HG02840 (cell line): ENCODE measurements at regions not wholly inside any gene's neighbourhood (a gene's known extent, or its start where the extent isn't known, plus 50 kb on each side); places are given as distances from the start of the nearest gene placed in this dataset.

Experiments
- ATAC-seq: cut with Tn5 transposase; IDR thresholded peaks from one replicate; pipeline ENCODE4 v1.9.1; 2021; ENCODE audit warnings: mild to moderate bottlenecking, moderate library complexity, moderate number of reproducible peaks; ENCODE audit not compliant: unreplicated experiment, low FRiP score

DNA sequence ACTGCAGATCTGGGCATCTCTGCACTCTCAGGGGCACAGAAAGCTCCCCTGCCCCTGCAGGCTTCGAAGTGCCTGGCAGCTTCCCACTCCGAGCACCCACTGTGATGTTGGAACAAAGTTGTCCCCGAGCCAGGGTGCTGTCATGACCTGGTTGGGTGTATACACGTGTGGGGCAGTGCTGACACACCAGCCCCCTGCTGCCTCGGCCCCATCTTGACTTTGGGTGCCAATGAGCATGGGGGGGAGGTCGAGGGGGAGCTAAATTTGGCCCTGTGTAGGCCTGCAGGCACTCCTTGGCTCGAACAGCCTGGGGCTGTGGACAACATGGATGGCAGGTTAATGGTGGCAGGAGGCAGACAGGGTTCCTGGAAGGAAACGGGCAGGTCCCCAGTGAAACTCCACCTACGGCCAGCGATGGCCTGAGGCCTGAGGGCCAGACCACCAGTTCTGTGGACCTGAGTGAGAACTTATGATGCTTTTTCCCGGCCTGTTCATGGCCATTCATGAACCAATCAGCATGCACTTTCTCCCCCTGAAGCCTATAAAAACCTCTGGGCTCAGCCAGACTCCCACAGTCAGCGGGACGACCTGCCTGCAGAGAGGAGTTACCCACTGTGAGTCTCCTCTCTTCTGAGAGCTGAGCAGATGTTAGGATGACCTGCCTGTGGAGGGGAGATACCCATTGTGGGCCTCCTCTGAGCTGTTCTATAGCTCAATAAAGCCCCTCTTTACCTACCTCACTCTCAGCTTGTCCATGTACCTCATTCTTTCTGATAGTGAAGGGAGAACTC is 1029.1 kb upstream of the GBE1 start:
- ATAC-seq = no peak

DNA sequence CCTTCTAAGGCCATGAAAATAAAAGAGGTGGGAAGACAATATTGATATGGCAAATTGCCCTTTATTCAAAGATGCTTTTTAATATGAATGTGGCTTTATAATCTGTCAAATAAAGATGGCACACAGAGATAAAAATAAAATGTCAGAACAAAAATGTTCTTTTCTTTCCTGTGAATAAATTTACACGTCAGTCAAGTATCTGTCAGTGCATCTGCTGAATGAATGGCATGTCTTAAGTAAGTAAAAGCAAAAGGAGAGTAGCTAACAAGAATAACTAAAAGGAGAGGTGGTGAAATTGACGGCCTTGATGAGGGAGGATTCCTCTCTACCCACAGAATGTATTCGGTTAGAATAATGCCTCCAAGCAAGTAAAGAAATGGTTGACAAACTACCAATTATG is 1021.7 kb upstream of the GBE1 start:
- ATAC-seq = no peak

DNA sequence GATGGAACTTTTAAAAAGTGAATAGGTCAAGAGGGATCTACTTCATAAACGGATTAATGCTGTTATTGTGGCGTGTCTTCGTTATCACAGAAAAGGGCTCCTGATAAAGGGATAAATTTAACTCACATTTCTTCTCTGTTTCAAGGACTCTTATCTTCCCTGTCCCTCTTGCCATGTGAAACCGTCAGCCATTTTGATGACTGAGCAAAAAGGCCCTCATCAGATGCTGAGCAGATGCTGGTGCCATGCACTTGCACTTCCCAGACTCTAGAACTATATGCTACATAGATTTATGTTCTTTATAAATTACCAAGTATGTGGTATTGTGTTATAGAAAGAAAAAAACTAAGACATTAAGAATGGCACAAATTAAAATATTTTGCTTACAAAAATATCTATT is 1011.8 kb upstream of the GBE1 start:
- ATAC-seq = no peak

DNA sequence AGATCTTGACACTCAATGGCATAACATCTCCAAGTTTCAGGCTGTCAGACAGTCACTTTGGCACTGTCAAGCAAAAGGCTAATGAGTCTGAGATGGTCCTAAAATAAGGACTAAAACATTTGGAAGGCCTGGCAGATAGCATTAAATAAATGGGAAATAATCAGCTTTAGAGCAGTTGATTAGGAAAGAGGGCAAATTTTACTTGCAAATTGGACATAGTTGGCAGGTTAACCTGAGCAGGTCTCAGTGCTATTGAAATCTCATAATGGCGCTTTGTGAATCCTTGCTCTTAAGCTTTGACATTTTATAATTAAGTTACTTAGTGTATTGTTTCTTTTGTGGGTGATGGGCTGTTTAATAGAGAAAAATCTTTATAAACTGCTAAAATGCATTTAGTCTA is 1003.1 kb upstream of the GBE1 start:
- no peak for ATAC-seq

DNA sequence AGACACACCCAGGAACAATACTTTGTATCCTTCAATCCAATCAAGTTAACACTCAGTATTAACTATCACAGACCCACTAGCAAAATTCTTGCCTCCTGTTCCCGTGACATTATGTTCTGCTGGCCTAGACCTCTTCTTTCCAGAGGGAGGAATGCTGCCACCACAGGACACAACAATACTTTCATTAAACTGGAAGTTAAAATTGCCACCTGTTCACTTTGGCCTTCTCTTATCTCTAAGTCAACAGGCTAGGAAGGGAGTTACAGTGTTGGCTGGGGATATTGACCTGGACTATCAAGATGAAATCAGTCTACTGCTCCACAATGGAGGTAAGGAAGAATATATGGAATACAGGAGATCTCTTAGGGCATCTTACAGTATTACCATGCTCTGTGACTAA is 1000.4 kb upstream of the GBE1 start:
- no peak for ATAC-seq

DNA sequence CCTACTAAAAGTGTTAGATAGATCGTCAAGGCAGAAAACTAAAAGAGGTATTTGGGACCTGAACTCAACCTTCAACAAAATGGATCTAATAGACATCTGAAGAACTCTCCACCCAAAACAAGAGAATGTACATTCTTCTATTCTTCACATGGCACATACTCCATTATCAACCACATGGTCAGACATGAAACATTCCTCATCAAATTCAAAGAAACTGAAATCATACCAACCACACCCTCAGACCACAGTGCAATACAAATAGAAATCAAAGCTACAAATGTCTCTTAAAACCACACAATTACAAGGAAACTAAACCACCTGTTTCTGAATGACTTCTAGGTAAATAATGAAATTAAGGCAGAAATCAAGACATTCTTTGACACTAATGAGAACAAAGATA is 984.1 kb upstream of the GBE1 start:
- ATAC-seq = no peak

DNA sequence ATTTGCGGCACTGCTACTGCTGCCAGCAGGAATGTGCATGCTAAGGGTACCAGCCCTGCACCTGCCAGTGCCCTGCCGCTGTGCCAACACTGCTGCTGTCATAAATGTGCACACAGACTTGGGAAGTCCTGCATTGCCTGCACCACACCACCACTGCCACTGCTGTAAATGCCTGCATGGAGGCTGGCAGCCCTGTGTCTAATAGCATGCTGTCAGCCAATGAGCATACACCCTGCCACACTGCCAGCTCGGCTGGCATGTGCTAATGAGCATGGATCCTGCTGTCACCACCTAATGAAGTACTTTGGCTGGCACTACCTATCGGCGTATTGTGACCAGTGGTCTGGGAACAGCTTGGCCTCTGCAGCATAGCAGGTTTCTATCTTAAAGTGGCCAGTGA is 981.8 kb upstream of the GBE1 start:
- ATAC-seq = no peak

DNA sequence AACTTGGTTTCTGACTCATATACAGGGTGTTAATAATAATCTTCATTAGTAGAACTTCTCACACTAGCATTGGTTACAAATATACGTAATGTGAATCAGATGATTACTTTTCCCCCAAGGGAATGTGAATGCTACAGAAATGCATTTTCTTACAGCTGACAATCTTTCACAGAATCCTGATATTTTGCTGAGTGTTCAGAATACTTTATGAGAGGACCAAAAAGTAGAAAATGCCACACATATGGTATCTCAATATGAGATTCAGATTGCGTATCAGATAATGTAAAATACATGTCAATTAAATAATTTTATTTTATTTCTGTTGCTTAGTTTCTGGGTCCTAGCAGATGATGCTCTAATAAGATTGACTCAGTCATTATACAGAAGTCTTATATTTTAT is 979.9 kb upstream of the GBE1 start:
- ATAC-seq = no peak

DNA sequence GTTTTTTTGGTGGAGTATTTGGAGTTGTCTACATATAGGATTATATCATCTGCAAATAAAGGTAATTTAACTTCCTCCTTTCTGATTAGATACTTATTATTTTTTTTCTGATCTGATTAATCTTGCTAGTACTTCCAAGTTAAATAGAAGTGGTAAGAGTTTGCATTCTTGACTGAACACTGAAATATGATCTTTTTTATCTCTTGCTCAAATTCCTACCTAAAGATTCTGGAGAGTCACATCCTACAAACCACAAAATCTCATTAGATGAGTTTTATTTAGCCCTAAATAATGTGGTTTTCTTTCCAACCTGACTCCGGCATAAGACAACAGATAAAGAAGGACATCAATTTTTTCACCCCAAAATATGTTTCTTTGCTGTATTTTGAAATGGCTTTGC is 977.9 kb upstream of the GBE1 start:
- ATAC-seq = no peak

DNA sequence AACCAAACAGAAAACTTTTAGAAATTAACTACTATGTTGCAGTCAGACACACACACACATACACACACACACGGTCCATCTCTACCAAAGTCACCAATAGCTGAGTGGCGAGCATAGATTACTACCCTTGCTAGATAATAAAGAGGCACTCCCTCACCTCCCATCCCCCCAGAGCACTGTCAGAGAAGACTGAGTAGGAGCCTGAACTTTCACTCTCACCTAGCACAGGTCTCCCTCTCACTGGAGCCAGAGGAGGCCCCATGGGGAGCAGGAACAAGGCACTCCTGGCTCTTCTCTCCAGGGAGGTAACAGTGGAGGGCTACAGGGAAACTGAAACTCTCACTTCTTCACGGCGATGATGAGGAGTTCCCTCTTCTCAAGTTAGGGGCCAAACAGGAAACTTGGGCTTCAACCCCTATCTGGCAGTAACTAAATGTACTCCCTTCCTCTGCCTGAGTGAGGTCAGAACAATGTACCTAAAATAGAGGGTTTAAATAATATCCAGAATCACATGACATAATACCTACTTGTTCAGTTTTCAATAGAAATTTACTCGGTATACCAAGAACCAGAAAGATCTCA is 975.3 kb upstream of the GBE1 start:
- no peak for ATAC-seq

DNA sequence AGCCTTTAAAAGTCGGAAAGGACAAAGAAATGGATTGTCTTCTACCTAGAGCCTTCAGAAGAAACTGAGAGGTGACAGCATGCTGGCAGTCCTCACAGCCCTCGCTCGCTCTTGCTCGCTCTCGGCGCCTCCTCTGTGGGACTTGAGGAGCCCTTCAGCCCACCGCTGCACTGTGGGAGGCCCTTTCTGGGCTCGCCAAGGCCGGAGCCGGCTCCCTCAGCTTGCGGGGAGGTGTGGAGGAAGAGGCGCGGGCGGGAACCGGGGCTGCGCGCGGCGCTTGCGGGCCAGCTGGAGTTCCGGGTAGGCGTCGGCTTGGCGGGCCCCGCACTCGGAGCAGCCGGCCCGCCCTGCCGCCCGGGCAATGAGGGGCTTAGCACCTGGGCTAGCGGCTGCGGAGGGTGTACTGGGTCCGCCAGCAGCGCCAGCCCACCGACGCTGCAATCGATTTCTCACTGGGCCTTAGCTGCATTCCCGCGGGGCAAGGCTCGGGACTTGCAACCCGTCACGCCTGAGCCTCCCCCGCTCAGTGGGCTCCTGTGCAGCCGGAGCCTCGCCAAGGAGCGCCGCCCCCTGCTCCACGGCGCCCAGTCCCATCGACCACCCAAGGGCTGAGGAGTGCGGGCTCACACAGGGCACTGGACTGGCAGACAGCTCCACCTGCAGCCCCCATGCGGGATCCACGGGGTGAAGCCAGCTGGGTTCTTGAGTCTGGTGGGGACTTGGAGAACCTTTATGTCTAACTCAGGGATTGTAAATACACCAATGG is 953.8 kb upstream of the GBE1 start:
- ATAC-seq = no peak

DNA sequence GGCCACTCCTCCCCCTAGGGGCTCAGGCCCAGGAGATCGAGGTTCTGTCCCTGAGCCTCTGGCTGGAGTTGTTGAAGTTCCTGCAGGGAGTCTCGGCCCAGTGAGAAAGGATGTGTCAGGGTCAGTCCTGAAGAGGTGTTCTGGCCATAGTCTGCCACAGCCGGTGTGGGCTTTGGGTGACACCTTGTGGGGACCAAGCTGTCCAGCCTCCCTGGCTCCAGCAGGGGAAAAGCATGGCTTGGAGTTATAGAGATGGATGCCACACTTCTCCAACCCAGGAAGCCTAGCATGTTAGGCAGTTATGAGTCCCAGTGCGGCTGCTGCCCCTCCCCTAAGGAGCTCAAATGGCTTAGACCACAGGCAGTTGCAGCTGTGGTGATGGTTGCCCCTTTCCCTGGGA is 945.6 kb upstream of the GBE1 start:
- ATAC-seq = no peak

DNA sequence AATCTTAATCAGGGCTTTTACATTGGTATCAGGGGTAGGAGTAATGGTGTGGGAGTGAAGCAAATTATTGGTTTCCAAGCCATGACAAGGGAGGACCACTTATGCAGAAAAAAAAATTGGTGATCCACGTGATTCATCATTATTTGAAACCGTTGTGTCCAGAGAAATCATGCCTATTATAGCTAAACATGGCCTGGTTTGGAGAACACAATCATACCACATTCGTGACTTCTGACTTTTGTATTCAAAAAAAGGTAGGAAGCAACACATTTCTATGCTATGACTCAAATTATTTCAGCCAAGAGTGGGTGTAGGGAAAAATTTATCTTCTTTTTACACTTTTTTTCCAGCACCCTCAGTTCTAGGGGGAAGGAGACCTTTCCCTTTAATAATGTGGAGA is 924.3 kb upstream of the GBE1 start:
- no peak for ATAC-seq

DNA sequence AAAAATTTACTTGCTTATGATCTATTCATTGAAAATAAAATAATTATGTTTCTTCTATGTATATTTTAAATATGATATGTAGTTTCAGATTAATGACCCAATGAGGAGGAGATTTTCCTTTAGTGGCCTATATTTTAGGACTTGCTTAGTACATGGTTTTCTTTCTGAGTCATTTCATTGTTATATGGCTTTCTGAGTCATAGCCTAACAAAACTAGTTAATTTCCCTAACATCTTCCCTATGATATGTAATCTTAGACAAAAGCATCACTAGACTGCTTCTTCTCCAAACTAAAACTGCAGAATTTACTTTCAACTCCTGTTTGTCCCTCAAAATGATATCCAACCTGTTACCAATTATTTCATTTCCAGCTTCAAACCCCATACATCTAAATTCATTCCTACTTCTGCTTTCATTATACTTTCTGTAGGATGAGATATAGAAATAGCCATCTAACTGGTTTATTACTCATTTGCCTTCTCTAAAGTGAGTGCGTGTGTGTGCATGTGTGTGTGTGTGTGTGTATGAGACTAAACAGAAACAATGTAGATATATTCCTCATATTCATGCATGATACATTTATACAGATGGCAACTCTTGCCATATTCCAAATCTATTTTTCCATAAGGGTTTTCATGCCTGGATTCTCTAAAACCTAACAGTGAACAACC is 915.0 kb upstream of the GBE1 start:
- no peak for ATAC-seq

DNA sequence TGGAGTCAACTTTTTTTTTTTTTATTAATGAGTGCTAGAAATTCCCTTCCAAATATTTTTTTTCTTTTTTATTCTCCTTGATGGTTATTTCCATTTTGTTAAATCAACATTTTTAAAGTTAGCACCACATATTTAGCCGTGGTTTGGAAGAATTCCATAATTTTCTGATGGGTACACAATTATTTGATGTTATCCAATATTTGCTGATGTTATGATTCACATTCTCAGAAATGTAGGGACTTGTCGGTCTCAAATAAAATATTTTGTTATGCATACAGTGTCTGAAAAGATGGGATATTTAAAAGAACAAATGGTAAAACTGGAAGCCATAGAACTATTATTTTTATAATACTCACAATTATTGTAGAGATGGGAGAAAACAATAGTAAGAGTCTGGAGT is 911.5 kb upstream of the GBE1 start:
- ATAC-seq = no peak

DNA sequence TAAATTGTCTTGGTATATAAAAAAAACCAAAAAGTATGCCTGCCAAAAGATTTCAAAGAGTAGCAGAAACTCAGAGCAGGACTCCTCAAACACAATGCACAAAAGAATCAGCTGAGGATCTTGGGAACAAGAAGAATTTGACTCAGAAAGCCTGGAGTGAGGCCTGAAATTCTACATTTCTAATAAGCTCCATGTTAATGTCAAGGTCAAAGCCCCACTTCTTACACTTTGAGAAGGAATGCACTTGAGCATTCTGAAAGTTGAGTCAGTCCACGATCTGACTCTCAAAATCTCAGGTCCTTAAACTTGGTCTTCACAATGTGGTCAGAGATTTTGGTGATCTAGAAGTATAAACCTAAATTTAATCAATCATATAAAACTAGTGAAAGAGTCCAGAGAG is 910.0 kb upstream of the GBE1 start:
- ATAC-seq = no peak

DNA sequence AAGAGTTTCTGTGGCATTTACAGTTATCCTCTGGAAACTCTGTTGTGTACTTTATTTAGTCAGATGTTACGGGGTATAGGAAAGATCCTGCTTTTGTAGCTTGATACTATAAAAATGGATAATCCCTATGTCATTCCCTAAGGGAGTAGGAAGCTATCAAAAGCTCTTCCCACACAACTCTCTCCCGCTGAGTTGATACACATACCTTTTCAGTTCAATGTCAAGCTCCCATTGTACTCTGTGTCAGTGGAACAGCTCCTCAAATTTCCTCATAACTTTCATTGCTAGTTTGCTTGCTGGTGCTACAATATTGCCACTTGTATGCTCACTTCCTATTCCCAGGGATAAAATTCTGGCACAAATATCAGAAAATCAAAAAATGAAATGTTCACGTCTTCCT is 893.3 kb upstream of the GBE1 start:
- ATAC-seq = no peak

DNA sequence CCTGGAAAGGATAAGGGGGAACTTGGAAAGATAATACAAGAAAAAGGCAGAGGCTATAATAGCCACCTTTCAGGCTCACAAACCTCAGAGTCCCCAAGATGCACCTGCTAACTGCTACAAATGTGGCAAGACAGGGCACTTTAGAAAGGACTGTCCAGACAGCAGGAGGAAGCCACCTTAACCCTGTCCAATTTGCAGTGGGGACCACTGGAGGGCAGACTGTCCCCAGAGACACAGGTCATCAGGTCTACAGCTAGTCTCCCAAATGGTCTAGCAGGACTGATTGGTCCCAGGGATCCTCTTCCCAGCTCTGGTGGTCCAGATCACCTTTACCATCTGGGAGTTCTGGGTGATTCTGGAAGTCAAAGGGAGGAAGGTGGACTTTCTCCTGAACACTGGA is 882.5 kb upstream of the GBE1 start:
- no peak for ATAC-seq

DNA sequence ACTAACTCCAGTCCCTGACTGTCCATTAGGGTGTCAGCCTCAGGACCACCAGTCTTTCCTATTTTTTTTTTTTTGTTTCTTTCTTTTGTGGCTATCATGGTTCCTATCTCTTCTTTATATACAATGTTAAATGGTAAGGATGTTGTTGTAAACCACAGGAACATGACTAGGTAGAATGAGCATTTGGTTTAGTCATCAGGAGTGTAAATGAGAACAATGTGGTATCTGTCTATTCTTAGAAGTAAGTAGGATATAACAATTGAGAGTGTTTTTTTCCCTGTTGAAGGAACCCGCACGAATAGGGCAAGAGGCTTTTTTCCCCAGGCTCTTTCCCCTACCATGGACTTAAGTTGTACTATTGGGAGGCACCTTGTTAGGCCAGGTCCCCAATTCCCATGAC is 880.3 kb upstream of the GBE1 start:
- no peak for ATAC-seq

DNA sequence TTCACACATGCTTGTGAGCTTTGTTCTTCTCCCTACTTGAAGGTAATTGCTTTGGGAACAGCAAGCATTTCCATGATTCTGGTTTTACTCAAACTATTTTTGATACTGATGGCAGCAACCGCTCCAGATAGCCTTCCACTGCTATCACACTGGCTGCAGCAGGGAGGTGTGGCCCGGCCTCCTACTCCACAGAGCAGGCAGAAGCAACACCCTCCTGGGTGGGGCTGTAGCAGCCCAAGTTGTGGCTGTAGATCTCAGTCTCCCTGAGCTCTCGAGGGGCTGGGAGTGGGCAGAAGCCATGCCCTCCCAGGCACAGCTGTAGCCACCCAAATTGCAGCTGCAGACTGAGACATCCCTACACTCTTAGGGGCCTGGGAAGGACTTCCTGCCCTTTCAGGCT is 878.8 kb upstream of the GBE1 start:
- ATAC-seq = no peak

DNA sequence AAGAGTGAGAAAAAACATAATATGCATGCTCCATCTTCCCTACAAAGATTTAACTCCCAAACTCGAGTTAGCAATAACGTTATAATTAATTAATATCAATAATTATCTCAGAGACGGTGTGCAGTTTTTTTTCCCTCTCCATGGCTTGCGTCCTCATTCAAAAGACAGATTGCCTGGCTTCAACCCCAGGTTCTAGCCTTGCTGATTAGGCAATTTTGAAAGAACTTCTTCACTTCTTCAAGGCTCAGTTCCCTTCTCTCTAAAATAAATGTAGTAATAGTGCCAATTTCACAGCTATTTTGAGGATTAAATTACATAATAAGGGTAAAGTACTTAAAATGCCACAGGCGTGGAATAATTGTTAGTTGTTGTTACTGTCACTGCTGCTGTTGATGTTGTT is 876.1 kb upstream of the GBE1 start:
- ATAC-seq = no peak
